ENCODE measurements at regions not wholly inside any gene's neighbourhood (a gene's known extent, or its start where the extent isn't known, plus 50 kb on each side); places are given as distances from the start of the nearest gene placed in this dataset.

DNA sequence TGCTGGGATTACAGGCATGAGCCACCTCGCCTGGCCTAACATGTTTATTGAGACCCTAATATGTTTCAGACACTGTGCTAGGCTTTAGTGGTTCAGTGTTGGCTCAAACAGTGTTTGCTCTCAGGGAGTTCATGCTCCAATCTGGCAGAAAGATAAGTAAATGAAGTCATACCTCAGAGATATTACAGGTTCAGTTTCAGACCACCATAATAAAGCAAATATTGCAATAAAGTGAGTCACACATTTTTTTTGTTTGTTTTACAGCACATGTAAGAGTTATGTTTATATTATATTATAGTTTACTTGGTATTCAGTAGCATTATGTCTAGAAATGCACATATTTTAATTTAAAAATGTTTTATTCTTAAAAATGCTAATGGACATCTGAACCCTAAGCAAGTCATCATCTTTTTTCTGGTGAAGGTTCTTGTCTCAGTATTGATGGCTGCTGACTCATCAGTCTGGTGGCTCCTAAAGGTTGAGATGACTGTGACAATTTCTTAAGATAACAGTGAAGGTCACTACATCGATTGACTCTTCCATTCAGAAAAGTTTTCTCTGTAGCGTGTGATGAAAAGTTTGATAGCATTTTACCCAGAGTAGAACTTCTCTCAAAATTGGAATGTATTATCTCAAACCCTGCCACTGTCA is 243.0 kb upstream of the ANO5 start:
- no peak for TF ChIP-seq POLR2A (IDR thresholded peaks at IDR 0.05)
- TF ChIP-seq, protein P1, sequence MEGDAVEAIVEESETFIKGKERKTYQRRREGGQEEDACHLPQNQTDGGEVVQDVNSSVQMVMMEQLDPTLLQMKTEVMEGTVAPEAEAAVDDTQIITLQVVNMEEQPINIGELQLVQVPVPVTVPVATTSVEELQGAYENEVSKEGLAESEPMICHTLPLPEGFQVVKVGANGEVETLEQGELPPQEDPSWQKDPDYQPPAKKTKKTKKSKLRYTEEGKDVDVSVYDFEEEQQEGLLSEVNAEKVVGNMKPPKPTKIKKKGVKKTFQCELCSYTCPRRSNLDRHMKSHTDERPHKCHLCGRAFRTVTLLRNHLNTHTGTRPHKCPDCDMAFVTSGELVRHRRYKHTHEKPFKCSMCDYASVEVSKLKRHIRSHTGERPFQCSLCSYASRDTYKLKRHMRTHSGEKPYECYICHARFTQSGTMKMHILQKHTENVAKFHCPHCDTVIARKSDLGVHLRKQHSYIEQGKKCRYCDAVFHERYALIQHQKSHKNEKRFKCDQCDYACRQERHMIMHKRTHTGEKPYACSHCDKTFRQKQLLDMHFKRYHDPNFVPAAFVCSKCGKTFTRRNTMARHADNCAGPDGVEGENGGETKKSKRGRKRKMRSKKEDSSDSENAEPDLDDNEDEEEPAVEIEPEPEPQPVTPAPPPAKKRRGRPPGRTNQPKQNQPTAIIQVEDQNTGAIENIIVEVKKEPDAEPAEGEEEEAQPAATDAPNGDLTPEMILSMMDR (IDR thresholded peaks at IDR 0.05), result no peak

Data from tibial nerve (tissue), 3 donors.